Activated B cell treated with CpG ODN at 0.5 μM for 24 hours (primary cell): ENCODE measurements at regions not wholly inside any gene's neighbourhood (a gene's known extent, or its start where the extent isn't known, plus 50 kb on each side); places are given as distances from the start of the nearest gene placed in this dataset.

Experiments used
- ATAC-seq: fragments of 200-7000 bp; cut with Tn5 transposase; one replicate; pipeline ENCODE4 v1.10.0; 2021; ENCODE audit warnings: low read depth, mild to moderate bottlenecking, moderate library complexity
- CTCF ChIA-PET: fragments of 350-600 bp; sonication (Branson Sonifier 250); formaldehyde crosslinking; loops from one replicate; lab custom pipeline; 2021; ENCODE audit warnings: antibody characterized with exemption; lab: Charles Lee
- POLR2A ChIA-PET: fragments of 350-600 bp; sonication (Branson Sonifier 250); formaldehyde crosslinking; loops from one replicate; lab custom pipeline; 2021; ENCODE audit warnings: antibody characterized with exemption; lab: Charles Lee
- DNase-seq: peaks from one replicate; pipeline ENCODE4 v3.0.0; 2022
- H3K27ac Mint-ChIP-seq: one replicate; pipeline ENCODE4 v1.8.0; 2020; ENCODE audit warnings: mixed read lengths
- H3K27me3 Mint-ChIP-seq: one replicate; pipeline ENCODE4 v1.8.0; 2021; ENCODE audit warnings: mixed read lengths
- H3K36me3 Mint-ChIP-seq: one replicate; pipeline ENCODE4 v1.8.0; 2021; ENCODE audit warnings: low read depth, mixed read lengths
- H3K4me1 Mint-ChIP-seq: one replicate; pipeline ENCODE4 v1.8.0; 2021; ENCODE audit warnings: mixed read lengths
- H3K4me3 Mint-ChIP-seq: one replicate; pipeline ENCODE4 v1.8.0; 2020; ENCODE audit warnings: mild to moderate bottlenecking, mixed read lengths
- H3K9me3 Mint-ChIP-seq: one replicate; pipeline ENCODE4 v1.8.0; 2020; ENCODE audit warnings: mixed read lengths
- CTCF ChIP-seq: fragments of 200-600 bp; IDR thresholded peaks from one replicate; pipeline ENCODE4 v1.8.0; 2022; ENCODE audit warnings: antibody characterized with exemption, mild to moderate bottlenecking
- intact Hi-C: fragments of 100-400 bp; cut with micrococcal nuclease; formaldehyde crosslinking; loops from one replicate; pipeline ENCODE4 v1.15.1; 2024

DNA sequence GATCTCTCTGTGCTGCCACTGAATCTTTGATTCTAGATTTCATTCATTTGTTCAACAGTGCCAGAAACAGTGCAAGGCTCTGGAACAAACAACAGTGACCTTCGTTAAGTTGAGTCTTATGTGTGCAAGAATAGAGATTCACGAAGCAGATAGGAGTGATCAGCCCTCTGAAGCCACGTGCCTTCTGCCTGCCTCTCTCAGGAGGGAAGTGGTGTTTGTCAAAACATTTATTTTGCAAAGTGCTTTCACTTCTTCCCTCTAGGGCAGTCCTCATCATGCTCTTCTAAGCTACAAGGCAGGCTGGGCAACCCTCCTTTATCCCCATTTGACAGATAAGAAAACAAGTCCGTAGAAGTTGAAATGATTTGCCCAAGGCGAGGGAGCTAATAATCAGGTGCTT is 204.3 kb downstream of the TFAP2C start:
- H3K4me1 Mint-ChIP-seq: no peaks in the 10 kb centered on the region
- intact Hi-C loops: no loop called here
- H3K27ac Mint-ChIP-seq: no peak overlapping the region
- peaks cover 17% of the 10 kb centered on the region for H3K27me3 Mint-ChIP-seq
- H3K9me3 Mint-ChIP-seq: peaks cover 3% of the 10 kb centered on the region
- CTCF ChIA-PET: no interaction called here
- H3K36me3 Mint-ChIP-seq: no peaks in the 10 kb centered on the region
- TF ChIP-seq CTCF: no peak
- POLR2A ChIA-PET: no interaction called here
- no peak for ATAC-seq
- H3K4me3 Mint-ChIP-seq: no peak overlapping the region
- no peak for DNase-seq

DNA sequence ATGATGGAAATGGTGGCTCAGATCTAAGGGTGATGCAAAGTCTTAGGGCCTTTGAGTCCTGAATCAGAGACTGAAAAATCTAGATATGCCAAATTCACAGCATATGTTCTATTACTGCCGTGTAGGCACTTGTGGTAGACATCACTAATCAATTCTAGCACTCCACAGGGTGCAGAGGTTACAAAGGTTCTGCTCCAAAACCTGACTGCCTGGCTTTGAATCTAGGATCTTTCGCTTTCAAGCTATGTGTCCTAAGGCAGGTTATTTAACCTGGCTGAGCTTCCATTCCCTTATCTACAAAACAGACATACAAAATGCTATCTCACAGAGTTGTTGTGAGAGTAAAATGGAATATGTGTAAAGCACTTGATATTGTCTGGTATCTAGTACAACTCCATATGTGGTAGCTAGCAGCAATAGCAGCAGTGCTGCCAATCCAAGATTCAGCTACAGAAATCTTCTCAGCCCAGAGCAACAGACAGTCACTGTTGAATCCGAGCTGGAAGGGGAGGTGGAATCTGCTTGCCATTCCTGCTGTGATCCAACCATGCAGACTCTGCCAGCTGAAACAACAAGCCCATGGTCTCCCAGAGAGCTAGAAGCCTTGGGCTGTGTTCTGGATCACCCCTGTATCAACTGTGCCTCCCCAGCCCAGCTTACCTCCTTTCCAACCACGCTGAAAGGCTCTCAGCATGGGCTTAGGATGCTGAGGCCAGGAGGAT is 206.9 kb downstream of the TFAP2C start:
- H3K27me3 Mint-ChIP-seq: peaks cover 3% of the 10 kb centered on the region
- peaks cover 2% of the 10 kb centered on the region for H3K9me3 Mint-ChIP-seq
- CTCF ChIA-PET: no interaction called here
- POLR2A ChIA-PET: no interaction called here
- intact Hi-C loops: no loop called here
- no peak overlapping the region for H3K4me3 Mint-ChIP-seq
- DNase-seq (no peak), ATAC-seq (no peak)
- H3K4me1 Mint-ChIP-seq: no peaks in the 10 kb centered on the region
- H3K27ac Mint-ChIP-seq: no peak overlapping the region
- H3K36me3 Mint-ChIP-seq: no peaks in the 10 kb centered on the region
- no peak for TF ChIP-seq CTCF

- intact Hi-C loops: no loop called here
- Mint-ChIP-seq H3K4me3 (no peak overlapping the region), H3K4me1 (no peaks in the 10 kb centered on the region), H3K36me3 (no peaks in the 10 kb centered on the region), H3K27ac (no peak overlapping the region), H3K9me3 (peaks cover 2% of the 10 kb centered on the region), H3K27me3 (no peaks in the 10 kb centered on the region)
- no peak for TF ChIP-seq CTCF
- ATAC-seq: no peak
- ChIA-PET POLR2A (no interaction called here), CTCF (no interaction called here)
- DNase-seq: no peak
Measured at GRCh38 chr20:56839222-56839621, 210.1 kb downstream of the TFAP2C start.

GRCh38 chr20:56839786-56840185 is 210.7 kb downstream of the TFAP2C start:
- DNase-seq (no peak), ATAC-seq (no peak)
- peaks cover 2% of the 10 kb centered on the region for H3K9me3 Mint-ChIP-seq
- intact Hi-C loops: no loop called here
- H3K4me1 Mint-ChIP-seq: no peaks in the 10 kb centered on the region
- POLR2A ChIA-PET: no interaction called here
- no peaks in the 10 kb centered on the region for H3K27me3 Mint-ChIP-seq
- CTCF ChIA-PET: no interaction called here
- no peaks in the 10 kb centered on the region for H3K36me3 Mint-ChIP-seq
- H3K4me3 Mint-ChIP-seq: no peak overlapping the region
- TF ChIP-seq CTCF: no peak
- no peak overlapping the region for H3K27ac Mint-ChIP-seq

- Mint-ChIP-seq H3K4me3 (no peak overlapping the region), H3K4me1 (no peaks in the 10 kb centered on the region), H3K36me3 (no peaks in the 10 kb centered on the region), H3K9me3 (peaks cover 2% of the 10 kb centered on the region), H3K27me3 (no peaks in the 10 kb centered on the region), H3K27ac (no peak overlapping the region)
- no peak for DNase-seq
- ChIA-PET POLR2A (no interaction called here), CTCF (no interaction called here)
- intact Hi-C loops: no loop called here
- TF ChIP-seq CTCF: no peak
- no peak for ATAC-seq
Measured at GRCh38 chr20:56840716-56841261, 211.7 kb downstream of the TFAP2C start.
